ENCODE measurements at regions not wholly inside any gene's neighbourhood (a gene's known extent, or its start where the extent isn't known, plus 50 kb on each side); places are given as distances from the start of the nearest gene placed in this dataset.
A peak's percentile ranks its signal among the peaks of the same experiment; 100 is the strongest.
"Not testable (repeated sequence)": the region's sequence is repeated elsewhere in the genome, so short reads cannot be mapped to it uniquely, and the experiment has no call there.

DNA sequence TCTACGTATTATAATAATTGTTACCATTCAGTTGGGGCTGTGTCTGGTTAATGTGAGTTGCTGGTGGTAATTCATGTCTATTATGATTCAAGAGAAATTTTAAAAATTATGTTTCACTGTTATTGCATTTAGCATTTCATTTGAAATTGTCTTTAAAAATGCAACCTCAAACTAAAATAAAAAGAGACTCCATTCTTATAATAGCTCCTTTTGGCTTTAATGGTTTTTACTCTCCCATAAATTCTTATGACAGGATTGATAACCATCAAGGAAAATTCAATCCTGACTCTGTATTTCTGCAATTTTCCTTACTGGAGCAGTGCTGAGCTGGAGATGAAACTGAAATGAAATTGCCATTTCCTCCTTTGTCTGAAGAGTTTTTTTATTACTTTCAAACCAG, 262.7 kb downstream of the REEP3 start:
- no peak for DNase-seq (ENCODE audit: low spot score)

DNA sequence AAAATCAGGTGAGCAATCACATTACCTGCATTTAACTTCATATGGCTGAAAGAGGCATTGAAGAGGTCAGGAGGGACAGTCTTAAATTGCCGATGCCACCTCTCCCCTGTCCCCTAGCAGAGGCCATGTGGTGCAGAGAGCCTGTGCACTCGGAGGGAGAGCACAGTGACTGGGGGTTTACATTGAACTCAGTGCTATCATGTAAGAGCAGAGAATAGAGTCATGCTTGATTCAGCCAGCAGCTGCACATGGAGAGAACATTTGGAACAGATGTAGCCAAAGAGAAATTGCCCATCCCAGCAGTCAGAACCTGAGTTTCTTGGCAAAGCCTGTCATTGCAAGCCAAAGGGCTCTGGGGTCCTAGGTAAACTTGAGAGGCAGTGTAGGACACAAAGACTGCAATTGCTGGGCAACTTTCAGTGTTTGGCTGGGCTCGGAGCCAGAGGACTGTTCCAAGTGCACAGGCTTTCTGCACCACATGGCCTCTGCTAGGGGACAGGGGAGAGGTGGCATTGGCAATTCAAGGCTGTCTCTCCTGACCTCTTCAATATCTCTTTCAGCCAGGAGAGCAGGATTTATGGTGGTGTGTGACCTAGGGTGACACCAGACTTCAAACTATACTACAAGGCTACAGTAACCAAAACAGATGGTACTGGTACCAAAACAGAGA, 267.1 kb downstream of the REEP3 start:
- no peak for DNase-seq (ENCODE audit: low spot score)

DNA sequence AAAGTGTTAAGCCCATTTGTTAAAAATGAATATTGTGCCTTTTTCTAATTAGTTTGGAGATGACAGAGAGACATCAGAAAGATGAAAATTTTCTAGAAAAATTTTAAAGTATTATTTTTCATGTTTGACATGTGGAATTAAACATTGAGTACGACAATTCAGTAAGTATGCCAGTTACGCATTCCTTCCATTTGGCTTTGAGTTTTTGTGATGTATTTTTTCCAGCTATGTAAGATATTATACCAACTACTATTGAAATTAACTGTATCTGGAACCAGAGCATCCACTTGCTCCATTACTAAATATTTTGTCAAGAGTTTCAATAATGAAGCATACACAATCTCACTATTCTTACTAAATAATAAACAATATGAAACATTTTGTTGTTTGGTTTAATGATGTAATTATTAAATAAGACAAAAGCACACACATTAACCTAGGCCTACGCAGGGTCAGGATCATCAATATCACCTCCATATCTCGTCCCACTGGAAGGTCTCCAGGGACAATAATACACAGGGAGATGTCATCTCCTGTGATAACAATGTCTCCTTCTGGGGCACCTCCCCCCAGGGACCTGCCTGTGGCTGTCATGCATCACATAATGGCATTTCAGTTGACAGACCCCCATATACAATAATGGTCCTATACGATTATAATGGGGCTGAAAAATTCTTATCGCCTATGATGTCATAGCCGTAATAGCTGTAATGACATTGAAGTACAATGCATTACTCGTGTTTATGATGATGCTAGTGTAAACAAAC, 274.1 kb downstream of the REEP3 start:
- DNase-seq (ENCODE audit: low spot score), result no peak

DNA sequence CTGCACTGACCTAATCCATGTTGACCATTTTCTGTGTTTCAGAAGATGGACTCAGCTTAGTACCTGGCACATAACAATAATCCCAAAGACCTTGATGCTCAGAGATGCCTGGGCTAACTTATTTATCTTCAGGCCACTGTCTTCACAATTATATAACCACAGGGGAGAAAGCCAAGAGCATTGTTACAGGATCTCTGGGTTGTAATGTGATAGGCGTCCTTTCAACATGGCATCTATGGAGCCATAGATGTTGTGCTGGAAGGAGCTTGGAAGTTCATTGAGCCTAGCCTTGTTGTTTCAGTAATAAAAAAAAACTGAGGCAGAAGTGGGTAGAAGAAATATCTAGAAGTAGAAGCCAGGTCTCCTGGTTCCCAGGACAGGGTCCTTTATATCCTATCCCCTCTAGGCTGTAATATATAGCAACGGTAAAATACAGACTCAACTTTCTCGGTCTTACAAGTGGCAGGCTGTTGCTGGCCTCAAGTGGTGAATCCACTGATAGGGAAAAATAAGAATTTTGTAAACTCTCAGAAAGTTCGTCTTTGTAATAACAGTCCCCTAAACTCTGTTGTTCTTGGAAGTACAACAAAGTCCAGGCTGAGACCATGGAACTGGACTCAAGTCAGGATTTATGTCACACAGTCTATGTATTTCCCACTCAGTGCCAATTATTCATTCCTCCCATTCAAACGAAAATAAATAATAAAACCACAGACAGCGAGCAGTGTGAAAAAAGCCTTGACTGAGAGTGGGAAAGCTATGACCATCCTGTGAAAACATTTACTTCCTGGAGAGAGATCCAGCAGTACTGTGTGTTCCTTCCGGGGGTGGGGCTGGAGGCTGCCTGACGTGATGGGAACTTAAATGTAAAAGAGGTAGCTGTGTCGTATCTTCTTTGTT, 277.6 kb downstream of the REEP3 start:
- peak; percentile 88 for DNase-seq (ENCODE audit: low spot score)

DNA sequence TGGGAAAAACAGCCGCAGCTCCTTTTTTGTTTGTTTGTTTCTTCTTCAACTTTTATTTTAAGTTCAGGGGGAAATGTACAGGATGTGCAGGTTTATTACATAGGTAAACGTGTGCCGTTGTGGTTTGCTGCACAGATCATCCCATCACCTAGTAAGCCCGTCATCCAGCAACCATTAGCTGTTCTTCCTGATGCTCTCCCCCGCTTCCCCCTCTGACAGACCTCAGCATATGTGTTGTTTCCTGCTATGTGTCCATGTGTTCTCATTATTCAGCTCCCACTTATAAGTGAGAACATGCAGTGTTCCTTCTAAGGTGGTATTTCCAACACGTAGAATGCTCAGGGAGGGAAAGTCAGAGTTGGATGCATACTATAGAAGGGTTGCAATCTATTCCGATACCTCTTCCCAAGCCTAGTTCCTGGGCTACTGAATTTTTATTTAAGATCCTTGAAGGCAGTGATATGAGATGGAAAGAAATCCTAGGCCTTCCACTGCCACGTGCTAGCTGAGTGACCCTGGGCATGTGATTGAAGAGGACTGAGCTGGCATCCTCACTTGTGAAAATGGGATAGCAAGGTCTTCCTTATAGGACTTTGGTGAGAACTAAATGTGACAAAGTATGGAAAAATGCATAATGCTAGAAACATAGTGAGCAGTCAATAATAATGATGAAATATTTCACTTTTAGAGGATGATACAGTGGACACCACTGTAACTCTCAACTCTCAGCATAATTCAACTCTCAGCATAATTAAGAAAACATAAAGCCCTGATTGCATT, 278.5 kb downstream of the REEP3 start:
- DNase-seq (ENCODE audit: low spot score), result no peak

DNA sequence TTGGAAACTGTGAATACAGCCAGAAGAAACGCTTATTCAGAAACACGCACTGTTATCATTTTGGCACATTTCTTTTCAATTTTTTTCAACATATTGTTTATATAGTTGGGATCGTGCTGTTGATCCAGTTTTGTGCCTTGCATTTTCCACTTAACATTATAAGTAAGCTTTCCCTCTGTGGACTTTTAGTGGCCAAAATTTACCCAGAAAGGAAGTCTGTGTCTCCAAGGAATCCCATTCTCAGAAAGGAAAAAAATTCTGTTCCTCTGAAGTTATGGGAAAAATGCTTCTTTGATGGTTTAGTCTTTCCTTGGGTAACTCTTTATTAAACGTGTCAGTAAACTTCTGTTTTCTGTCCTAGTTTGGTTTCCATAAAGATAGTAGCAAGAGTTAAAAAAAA, 280.0 kb downstream of the REEP3 start:
- no peak for DNase-seq (ENCODE audit: low spot score)

DNA sequence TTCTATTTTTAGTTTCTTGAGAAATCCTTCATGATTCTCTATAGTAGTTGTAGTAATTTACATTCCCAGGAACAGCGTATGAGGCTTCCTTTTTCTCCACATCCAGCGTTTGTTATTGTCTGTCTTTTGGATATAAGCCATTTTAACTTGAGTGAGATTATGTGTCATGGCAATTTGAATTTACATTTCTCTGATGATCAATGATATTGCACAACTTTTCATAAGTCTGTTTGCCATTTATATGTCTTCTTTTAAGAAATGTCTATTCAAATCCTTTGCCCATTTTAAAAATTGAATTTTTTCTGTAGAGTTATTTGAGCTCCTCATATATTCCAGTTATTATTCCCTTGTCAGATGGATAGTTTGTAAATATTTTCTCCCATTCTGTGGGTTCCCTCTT, 285.1 kb downstream of the REEP3 start:
- DNase-seq (ENCODE audit: low spot score), result no peak

DNA sequence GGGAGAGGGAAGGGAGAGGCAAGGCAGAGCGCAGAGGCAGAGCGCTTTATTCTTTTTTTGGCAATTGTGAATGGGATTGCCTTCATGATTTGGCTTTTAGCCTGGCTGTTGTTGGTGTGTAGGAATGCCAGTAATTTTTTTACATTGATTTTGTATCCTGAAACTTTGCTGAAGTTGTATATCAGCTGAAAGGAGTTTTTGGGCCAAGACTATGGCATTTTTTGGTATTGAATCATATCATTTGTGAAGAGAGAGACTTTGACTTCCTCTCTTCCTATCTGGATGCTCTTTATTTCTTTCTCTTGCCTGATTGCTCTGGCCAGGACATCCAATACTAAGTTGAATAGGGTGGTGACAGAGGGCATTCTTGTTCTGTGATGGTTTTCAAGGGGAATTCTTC, 291.3 kb downstream of the REEP3 start:
- no peak for DNase-seq (ENCODE audit: low spot score)

DNA sequence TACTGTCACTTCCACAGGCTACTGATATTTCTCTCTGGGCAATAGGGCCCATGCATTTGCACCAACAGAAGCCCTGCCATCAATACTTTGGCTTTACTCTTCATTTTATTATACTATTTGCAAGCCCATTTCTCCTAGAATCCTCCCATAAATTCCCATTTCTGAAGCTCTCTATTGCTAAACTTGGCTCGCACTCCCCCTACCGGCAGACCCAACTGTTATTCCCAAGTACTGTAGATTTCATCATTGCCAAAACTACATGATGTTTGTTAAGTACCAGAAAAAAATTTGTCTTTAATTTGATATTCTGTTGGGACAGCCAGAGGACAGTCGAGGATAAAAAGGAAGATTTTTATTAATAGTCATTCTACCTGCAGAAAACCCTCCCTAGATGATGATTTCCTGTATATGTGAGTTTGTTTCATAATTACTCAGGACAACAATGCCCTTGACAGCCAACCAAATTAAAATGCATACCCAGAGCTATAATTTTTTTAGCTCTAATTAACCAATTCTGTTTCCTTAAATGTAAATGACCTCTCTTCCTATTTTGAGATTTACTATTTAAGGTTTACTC, 298.6 kb downstream of the REEP3 start:
- peak; percentile 62 for DNase-seq (ENCODE audit: low spot score)

DNA sequence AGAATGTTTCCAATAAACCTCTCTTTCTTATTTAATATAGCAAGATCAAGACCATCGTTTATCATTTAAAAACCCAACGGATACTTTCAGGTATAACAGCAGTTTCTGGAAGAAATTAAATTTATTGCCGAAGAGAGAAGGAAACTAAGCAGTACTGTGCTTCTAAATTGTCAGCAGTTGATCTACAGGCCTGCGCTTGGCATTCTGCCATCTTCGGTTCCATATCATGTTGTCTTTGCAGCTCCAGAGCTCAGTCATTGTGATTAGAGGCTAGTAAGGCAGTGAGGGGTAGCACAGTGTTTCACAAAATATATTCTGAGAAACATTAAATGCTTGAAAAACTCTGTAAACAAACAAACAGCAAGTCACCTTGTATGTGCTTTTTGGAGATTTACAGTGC, 301.3 kb downstream of the REEP3 start:
- DNase-seq (ENCODE audit: low spot score), result no peak

DNA sequence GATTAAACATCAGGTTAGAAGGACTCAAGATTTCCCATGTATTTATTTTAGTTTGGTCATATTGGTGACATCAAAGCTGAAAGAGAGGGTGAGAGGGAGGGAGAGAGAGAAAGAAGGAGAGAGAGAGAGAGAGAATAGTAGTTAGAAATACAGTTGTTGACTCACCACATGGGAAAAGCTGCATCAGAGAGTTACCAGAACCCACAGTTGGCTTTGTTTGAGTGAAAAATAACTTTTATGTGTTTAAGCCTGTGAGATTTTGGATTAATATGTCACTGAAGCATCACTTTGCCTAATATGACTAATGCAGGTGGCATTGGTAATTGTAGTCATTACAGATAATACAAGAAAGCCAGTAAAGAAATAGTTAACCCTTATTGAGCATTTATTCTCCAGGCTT, 303.9 kb downstream of the REEP3 start:
- peak; percentile 4 for DNase-seq (ENCODE audit: low spot score)

DNA sequence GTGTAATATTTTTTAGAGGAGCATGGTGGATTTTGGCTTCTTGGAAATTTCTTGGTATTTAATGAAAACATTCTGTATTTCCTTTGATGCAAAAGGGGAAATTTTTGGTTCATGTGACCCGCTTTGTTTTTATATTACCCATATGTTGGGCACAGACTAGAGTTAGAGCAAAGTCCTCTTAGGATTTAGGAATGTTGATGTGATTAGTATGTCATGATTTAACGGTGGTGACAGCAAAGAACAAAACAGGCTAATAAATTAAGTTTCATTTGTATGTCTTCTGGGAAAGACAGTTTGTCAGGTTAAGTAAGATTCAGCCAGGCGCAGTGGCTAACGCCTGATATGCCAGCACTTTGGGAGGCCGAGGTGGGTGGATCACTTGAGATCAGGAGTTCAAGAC, 304.6 kb downstream of the REEP3 start:
- no peak for DNase-seq (ENCODE audit: low spot score)

DNA sequence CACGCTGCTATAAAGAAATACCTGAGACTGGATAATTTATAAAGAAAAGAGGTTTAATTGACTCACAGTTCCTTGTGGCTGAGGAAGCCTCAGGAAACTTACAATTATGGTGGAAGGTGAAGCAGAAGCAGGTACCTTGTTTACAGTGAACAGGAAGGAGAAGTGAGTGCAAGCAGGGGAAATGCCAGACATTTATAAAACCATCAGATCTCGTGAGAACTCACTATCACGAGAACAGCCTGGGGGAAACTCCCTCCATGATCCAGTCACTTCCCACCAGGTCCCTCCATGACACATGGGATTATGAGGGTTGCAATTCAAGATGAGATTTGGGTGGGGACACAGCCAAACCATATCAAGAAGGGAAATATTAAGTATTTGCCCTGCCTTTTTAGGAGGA, 305.8 kb downstream of the REEP3 start:
- not testable (repeated sequence) for DNase-seq (ENCODE audit: low spot score)

DNA sequence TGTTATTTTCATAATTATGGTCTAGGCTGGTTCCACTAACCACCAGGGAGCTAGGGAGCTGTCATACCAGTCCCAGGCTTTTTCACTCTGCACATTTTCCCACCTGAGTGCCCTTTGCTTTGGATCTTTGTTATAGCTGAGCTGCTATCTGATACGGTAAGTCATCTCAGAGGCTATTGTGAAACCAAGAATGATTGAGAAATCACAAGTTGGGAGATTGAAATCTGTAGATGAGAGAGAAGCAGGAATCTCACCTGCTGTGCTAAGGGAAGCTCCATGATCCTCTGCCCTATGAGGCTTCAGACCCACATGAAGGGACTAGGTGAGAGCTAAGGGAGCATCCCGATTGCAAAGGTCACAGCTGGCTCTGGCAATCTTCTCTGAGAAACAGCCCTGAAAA, 307.8 kb downstream of the REEP3 start:
- no peak for DNase-seq (ENCODE audit: low spot score)

DNA sequence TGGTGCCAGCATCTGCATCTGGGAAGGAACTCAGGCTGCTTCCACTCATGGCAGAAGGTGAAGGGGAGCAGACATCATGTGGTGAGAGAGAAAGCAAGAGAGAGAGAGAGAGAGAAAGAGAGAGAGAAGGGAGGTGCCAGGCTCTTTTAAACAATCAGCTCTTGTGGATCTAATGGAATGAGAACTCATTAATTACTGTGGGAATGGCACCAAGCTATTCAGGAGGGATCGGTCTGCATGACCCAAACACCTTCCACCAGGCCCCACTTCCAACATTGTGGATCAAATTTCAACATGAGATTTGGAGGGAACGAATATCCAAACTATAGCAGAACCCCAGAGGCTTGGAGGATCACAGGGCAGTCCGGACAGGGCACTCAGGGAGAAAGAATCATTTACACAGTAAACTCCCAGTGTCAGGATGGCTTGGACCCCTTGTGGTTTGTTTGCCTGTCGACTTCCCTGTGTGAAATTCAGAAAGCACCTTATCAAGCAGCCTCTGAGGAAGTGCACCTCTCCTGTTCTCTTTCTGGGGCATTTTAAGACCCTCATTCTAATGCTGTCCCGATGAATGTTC, 308.5 kb downstream of the REEP3 start:
- DNase-seq (ENCODE audit: low spot score), result no peak

DNA sequence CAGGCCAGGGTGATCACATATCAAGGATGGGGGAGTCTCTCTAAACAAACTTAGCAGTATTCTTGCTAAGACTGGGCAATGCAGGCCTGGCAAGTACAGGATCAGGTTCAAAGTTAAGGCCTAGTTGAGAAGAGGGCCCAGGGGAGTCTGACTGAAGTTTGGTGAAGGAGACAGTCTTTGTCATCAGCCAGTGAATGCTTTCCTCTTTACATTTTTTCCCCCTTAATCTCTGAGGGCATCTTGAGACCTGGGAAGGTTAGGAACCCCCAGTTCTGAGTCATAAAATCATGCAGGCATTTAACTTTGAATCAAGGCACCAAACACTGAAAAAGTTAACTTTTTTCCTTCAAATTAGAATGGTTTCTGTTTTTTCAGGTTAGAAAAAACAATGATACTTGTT, 311.5 kb downstream of the REEP3 start:
- no peak for DNase-seq (ENCODE audit: low spot score)

DNA sequence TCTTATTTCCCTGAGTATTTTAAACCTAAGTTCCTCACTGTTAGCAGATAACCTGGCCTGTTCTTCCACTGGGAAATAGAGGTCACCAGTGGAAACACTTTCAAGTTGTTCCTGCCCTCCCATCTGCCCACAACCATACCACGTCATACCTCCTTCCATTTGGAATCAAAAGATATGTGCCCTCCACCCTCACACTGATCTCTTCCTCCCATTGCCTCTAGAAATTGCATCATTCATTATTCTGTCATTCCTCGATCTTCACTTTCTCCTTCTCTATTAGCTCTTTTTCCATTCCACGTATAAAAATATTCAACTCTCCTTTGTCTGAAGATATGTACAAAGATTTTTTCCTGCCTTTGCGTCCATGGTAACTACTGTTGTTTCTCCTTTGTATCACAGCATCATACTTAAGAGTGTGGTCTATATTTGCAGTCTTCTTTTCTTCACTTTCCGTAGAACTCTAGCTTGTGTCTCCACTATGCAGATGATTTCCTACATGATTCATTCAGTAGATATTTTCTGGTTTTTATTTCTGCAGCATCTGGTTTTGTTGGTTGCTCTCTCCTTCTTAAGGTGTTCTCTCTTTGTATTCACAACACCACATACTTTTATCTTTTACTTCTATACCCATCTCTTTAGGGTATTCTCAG, 312.3 kb downstream of the REEP3 start:
- DNase-seq (ENCODE audit: low spot score), result no peak

DNA sequence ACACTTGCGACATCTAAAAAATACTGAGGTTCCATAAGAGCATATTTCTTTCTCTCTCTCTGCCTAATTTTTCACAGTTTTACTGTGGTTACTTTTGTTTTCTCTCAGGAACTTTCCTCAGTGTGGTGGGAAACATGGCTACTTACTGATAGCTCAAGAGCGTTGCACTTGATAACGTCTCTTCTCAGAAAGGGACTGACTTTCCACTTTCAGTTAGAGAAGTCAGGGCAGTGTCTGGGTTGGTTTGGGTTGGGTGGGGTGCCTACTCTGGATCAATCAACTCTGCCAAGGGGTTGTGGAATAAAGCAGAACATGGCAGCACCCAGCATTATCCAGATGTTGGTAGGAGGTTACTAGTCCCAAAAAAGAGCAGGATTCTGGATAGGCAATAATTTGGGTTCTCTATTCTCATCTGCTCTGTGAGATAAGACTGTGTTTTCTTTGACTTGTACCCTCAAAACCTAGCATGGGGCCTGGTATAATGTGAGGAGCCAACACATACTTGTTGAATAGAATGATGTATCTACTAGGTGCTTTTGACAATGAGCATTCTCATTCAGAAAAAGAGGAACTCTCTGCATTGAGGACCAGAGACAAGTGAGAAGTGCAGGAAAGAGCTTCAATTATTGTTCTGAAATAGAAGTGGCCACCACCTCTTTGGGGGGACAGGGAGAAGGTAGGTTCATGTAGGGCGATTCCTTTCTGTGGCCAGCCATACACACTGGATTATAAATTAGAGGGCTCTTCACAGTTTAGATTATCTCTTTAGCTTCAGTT, 315.7 kb downstream of the REEP3 start:
- no peak for DNase-seq (ENCODE audit: low spot score)

DNA sequence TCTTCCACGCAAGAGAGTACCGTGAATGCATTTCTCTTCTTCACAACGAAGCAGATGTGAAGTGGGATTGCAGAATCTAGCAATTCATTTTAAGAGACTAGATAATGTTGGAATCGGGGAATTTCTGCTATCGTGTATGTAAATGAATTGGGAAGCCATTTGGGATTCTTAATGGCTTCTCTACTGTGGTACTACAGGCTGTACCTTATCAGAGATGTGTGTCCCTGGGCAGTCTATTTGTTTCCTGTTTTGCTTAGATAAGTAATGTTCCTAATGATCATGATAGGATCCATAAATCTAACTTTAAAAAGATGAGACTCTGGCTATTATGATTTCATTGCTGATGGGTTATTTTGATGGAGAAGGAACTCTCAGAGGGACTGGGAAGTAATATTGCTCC, 320.6 kb downstream of the REEP3 start:
- DNase-seq (ENCODE audit: low spot score), result no peak

DNA sequence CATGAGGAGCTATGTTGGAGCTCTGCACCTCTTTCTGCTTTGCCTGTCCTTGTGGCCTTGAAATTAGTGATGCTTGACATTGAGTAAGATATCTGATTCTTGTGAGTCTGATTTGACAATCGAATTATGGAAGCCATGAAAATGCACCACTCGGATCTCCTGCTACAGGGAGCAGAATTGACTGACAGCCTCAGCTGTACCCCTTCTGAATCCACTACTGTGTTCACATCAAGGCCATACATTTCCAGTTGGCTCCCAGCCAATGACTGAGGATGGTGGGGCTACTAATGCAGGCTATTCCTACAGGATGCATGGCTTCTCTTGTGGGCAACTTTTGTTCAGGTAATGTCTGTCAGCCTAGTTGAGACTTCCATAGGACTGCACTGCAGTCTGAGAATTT, 321.9 kb downstream of the REEP3 start:
- DNase-seq (ENCODE audit: low spot score), result no peak

Measured in A172 (cell line).